NCI-H1105 treated with DMSO at 0.1 percent for 48 hours (cell line): ENCODE measurements at regions not wholly inside any gene's neighbourhood (a gene's known extent, or its start where the extent isn't known, plus 50 kb on each side); places are given as distances from the start of the nearest gene placed in this dataset.
"Not testable (repeated sequence)": the region's sequence is repeated elsewhere in the genome, so short reads cannot be mapped to it uniquely, and the experiment has no call there.

Experiments used
- DNase-seq: peaks from one replicate; lab custom pipeline; 2025; lab: John Stamatoyannopoulos, UW

GRCh38 chr6:137804637-137805036, 62.4 kb upstream of the TNFAIP3 start:
- no peak for DNase-seq

GRCh38 chr6:137805622-137806021, 61.4 kb upstream of the TNFAIP3 start:
- no peak for DNase-seq

- no peak for DNase-seq
Measured at GRCh38 chr6:137806914-137807682, 60.0 kb upstream of the TNFAIP3 start.

GRCh38 chr6:137808191-137808590, 58.9 kb upstream of the TNFAIP3 start:
- DNase-seq: no peak

GRCh38 chr6:137808836-137809315, 58.2 kb upstream of the TNFAIP3 start:
- DNase-seq: no peak

GRCh38 chr6:137809895-137810553, 57.0 kb upstream of the TNFAIP3 start:
- not testable (repeated sequence) for DNase-seq

- no peak for DNase-seq
Measured at GRCh38 chr6:137810554-137811120, 56.4 kb upstream of the TNFAIP3 start.

- no peak for DNase-seq
Measured at GRCh38 chr6:137811121-137811915, 55.7 kb upstream of the TNFAIP3 start.

GRCh38 chr6:137811916-137812553, 55.0 kb upstream of the TNFAIP3 start:
- DNase-seq: no peak

GRCh38 chr6:137813308-137813970, 53.6 kb upstream of the TNFAIP3 start:
- DNase-seq: peak; percentile 37

GRCh38 chr6:137814030-137814429, 53.0 kb upstream of the TNFAIP3 start:
- not testable (repeated sequence) for DNase-seq

GRCh38 chr6:137815692-137816091, 51.4 kb upstream of the TNFAIP3 start:
- no peak for DNase-seq

- no peak for DNase-seq
Measured at GRCh38 chr6:137816133-137816579, 50.9 kb upstream of the TNFAIP3 start.

- DNase-seq: no peak
Measured at GRCh38 chr6:137816688-137817618, 50.1 kb upstream of the TNFAIP3 start.
